ENCODE measurements at regions not wholly inside any gene's neighbourhood (a gene's known extent, or its start where the extent isn't known, plus 50 kb on each side); places are given as distances from the start of the nearest gene placed in this dataset.

DNA sequence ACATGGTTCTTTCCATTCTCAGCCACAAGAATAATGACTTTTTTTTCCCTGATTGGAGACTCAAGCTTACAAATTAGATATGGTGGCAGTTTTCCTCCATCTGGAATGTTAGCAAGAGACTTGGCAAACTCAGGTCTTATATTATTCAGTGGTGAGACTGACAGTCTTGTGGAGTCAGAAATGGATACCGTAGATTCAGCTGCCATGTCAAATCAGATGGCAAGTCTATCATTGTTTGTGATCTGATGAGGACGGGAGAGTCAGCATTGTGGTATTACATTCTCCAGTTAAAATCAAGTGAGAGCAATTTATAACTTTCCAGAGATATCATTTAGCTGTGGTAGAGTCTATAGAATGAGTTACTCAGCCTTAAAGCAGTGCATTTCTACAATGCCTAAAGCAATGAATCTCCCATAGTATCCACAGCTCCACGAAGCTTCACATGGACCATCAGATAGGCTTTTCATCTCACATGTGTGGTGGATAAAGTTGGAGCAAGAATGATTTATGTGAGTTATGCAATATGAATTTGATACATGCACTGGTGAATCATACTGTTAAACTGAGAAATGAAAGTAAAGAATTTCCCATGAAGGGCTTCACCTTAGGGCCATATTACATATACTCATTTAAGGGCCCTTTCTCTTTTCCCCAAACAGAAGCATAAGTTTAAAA is 430.6 kb downstream of the ZNF608 start:
- DNase-seq (ENCODE audit: low spot score) = no peak

DNA sequence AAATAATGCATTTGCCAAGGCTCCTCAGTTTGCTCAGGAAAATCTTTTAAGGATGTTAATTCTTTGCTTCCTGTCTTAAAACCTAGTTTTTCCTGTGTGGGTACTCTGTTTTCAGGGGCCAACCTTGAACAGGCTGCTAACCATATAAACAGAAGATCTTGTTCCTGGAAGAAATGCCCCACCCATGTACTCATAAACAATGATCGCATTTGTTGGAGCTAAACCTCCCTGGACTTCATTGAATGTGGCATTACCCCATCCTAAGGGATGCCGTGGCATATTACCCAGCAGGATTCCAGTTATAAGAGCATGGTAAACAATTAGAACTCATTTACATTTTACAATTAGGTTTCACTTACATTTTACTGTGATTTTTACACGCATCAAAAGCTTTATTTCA is 436.0 kb downstream of the ZNF608 start:
- DNase-seq (ENCODE audit: low spot score) = no peak

DNA sequence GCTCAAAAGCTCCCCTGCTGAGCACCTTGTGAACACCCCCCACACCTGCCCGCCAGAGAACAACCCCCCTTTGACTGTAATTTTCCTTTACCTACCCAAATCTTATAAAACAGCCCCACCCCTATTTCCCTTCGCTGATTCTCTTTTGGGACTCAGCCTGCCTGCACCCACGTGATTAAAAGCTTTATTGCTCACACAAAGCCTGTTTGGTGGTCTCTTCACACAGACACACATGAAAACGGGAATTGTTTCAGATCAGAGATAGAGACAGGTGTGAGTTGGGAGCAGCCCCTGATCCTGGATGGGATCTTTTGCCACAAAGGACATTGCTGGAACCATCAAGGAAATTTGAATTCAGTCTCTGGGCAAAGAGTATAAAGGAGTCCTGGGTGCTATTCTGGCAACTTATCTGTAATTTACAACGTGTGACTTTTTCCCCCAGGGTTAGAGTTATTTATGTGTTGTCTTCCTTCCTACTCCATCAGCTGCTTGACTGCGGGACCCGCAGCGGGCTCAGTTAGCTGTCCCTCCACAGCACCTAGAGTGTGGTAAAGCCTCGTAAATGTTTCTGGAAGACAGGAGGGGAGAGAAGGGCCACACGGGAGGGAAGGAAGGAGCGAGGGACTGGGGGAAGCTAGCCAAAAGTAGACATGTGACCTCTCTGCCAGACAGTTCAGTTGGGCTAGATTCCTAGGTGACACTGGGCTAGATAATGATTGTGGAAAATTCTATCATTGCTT is 437.0 kb downstream of the ZNF608 start:
- DNase-seq (ENCODE audit: low spot score) = no peak

DNA sequence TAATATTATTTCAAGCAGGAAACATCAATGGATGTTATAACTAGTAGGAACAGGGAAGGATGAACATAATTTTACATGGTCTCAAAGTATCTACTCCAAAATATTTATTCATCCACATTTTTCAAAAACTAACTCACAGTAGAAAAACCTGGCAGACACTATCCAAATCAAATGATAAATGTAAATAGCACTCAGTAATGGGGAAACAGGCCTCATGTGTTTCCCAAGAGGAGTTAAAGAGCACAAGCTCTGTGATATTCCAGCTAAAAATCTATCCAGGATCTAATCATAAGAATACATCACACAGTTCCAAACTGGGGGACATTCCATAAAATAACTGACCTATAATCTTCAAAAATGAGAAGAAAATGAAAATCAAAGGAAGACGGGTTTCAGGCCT is 443.1 kb downstream of the ZNF608 start:
- no peak for DNase-seq (ENCODE audit: low spot score)

DNA sequence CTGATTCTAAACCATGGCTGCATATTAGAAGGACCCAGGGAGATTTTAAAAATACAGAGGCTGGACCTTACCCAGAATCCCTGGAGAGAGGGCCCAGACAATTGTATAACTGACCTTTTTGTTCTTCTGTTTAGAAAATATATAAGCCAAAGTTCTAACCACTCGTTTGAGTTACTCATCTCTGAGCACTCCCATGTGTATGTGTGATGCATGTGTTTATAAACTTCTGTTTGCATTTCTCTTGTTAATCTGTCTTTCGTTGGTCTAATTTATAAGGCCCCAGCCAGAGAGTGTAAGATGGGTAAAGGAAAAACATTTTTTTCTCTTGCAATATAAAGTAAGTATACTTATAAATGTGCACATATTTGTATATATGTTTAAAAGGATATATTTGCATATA is 443.9 kb downstream of the ZNF608 start:
- no peak for DNase-seq (ENCODE audit: low spot score)

DNA sequence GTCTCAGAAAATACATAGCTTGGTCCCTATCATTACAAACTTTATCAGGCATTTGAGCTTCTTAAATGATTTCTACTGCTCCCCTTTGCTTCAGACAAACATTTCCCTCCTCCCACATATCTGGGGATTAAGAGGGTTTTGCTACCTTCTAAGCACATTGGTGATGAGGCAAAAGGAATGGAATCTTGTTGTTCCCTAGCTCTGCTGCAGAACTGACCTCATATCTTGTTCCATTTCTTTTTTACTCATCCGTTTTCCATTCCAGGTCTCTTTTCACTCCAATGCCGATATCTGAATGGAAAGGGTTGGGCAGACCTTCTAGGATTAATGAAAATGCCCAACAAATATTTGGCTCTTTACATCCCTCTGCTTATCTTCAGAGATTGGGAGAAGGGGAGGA is 444.6 kb downstream of the ZNF608 start:
- DNase-seq (ENCODE audit: low spot score) = no peak

DNA sequence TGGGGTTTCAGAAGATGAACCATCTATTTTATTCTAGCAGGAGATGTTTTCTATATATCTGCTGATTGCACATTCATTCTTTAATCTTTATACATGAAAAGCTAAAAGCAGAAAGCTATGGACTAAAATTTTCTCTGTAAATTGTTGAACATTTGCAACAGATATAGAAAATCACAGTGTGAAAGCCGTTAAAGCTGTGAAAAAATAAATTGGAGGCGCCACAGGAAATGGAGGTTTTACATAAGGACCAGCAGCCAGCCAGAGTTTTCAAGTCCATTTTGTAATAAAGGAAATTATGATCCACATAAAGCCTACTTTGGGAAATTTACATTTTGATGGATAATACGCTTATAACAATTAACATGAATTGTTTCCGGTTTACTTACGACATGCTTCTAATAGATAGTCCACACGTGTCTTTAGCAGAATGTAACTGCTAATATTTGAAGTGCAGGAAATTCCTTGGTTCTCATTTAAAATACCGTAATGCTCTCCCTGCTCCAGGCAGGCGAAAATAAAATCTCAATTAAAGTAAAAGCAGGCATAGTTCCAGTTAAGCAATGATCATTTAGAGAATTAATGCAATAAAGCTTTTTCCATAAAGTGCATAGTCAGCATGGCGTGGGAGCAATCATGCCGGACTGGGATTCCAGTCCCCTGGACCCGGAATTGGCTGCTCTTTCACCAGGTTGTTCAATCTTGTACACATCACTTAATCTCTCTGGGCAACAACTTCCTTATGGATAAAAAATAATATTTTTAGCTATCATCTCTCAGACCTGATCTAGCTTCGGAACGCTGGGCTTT is 445.4 kb downstream of the ZNF608 start:
- DNase-seq (ENCODE audit: low spot score) = no peak

DNA sequence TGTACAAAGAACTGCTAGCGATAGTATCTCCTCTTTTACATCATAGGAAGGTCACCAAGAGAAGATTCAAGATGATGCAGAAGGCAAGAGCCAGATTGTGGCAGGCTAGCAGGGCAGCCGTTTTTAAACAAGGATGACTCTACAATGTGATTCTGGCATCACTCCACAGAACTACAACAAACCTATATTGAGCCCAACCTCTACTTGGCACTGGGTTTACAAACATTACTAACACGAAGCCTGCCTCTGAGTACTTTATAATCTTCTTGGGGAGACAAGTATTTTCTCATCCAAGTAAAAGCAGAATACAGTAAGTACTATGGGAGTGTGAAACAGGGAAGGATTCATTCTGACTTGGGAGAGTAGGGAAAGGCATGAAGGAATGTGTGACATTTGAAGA is 448.6 kb downstream of the ZNF608 start:
- DNase-seq (ENCODE audit: low spot score) = no peak

DNA sequence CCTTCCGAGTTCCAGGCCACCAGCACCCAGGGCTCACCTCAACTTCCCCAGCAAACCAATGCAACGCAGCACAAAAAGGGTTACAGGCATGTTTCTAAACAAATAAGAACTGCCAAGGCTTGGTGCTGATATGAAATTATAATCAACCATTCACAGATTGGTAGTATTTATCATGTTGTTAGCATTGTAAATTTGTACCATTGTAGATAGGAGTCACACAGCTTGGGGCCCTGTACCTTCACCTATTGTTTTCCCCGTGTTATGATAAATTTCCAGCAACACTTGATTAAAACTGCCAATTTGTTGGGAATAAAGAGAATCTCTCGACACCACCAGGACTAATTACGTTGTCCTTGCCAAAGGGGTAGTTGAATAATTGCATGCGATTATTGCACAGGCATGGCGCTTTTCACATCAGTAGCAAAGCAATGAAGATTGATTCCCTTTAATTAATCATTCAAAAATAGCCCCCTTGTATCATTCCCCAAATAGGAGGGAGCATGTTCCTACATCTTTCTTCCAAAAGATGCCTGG is 454.1 kb downstream of the ZNF608 start:
- no peak for DNase-seq (ENCODE audit: low spot score)

DNA sequence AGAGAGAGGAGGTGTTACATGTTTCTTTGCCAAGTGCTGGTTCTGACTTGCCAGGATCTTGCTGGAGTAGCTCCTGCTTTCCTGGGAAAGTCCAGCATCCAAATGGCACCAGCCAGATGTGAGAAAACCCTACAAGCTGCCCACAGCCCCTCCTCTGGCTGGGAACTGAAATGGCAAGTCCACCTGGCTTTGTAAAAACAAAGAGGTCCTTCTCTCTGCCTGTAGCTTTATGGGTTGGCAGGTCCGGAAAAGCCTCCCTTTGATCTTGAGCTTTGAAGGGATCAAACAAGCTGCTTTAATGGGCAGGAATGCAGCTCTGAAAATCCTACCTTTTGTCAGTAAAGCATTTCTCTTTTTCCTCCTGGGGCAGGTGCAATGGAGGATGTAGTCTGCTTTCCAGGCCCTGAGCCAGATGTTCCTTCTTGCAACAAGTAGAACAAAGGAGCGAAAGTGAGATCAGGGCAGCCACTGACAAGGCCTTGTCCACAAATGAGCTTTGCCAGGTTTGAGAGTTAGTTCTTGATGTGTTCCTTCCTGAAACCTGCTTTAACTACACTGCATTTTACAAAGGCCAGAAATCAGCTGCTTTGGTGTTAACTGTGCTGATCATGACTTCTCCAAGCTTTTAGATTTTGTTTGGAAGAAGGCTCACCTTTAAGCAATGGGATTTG is 456.7 kb downstream of the ZNF608 start:
- DNase-seq (ENCODE audit: low spot score) = no peak

DNA sequence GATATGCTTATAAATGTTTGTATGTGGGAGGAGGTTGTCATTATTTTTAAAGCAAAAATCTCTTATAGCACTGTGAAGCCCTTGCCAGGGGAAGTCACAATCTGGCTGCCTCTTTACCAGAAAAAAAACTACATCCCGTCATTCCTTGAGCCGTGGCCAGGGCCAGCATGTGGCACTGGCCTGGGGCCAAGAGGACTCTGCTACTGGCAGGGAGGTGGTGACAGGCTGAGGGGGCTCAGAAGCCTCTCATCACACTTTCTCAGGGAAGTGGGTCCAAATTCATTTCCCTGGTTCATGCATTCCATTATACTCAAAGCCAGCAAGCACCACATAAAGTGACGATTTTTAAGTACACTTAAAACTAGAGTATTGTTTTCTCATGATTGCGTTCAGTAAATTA is 457.3 kb downstream of the ZNF608 start:
- DNase-seq (ENCODE audit: low spot score) = no peak

DNA sequence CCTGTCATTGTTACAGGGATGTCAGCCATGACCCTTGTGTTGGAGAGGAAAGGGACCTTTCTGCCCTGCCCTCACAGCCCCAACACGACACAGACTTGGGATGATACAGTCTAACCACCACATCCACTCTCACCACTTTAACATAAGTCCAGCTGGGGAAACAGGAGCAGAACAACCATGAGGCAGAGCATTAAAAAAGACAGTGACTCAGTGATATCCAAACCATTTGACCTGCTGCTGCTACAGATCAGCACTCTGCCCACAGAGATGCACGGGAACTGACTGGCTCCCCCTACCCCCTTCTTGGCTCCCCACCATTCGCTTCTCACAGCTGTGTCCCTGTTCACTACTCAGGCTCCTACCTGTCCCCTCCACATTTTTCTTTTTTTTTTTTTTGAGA is 458.6 kb downstream of the ZNF608 start:
- DNase-seq (ENCODE audit: low spot score) = no peak

DNA sequence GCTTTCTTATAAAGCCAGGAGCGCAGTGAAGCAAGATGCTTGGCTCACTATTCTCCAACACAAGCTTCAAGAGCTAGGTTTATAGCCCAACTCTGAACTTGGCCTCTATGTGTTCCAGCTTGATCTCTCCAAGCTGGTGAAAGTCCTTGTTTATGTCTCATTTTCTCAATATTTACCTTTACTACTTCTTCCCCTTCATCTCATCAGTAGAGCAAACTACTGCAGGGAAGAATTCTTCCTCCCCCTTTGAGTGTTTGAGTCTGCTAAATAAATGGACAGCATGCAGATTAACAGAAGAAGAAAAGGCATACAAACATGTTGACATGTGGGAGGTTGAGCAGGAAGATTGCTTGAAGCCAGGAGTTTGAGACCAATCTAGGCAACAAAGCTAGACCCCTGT is 460.7 kb downstream of the ZNF608 start:
- DNase-seq (ENCODE audit: low spot score) = no peak

DNA sequence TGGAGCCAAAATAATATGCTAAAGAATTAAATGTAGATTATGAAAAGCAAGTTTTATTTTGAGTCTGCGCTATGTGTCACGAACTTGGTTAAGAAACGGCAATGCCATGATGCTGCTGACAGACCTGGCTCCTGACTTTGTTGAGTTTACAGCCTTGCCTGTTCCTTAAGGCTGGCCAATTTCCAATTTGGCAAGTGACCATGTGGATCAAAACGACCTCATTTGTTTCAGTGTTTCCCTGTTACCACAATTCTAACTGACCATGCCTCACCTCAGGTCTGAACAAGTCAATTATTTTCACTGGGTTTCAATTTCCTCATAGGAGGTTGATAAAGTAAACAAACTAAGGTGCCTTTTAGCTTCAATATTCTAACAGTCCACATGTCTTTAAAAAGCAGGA is 461.4 kb downstream of the ZNF608 start:
- DNase-seq (ENCODE audit: low spot score) = no peak

DNA sequence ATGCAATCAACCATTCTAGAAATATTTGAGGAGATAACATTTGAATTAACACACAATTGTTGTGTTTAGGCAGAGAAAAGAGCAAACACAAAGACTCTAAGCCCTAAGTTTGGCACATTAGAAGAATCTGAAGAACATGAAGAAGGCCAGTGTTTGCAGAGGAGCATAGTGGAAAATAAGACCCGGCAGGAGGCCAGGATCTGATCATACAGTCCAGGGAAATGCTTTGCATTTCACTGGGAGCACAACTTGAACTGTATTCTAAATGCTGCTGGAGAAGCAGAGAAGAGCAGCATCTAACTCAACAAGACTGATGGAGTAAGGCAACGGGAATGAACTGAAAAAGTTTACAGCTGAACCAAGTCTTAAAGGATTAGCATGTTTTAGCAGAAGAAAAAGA is 463.4 kb downstream of the ZNF608 start:
- no peak for DNase-seq (ENCODE audit: low spot score)

DNA sequence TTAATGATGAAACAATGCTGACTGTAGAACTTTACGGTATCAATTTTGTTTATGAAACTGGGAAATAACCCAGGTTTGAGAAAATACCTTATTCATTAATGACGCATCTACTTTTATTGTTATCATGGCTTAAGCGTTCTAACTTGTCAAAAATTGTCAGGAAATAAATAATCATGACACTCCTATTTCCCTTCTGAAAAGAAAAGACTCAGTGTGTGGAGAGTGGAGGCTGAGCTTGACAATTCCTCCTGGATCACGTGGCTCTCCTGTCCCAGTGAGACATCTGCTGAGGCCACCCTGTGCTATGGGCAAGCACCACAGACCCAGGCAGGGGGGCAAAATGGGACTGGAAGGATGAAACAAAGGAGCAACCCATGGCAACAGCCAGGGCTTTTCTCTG is 466.4 kb downstream of the ZNF608 start:
- DNase-seq (ENCODE audit: low spot score) = no peak

DNA sequence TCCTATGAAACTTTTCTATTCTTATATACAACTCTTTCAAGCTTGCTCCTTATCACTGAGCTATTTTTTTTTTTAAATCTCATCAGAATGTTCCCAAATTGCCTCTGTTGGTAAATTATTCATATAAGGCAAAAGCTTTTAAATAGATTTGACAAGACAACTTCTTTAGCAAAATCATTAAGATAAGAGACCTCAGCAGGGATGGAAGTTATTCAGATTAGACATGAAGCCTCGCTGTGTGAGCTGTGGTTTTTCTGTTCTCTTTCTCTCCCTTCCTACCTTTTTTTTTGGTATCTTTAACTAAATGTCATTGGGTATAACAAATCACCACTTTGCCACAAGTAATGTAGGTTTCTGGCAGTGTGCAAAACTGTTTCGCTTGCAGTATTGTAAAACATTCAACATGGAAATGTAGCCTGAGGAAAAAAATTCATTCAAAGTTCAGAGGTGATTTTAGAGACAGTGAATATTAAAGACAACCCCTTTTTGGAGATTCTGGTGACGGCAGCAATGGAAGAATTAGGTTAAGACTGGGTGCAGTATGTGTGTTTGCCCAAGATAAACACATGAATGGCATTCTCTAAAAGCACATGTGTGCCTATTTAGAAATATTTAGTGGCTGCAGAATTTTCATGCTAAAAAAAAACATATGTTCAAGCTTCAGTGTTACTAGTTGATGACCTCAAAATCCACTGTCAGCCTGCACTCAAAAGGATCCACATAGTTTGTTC is 467.1 kb downstream of the ZNF608 start:
- DNase-seq (ENCODE audit: low spot score) = no peak

DNA sequence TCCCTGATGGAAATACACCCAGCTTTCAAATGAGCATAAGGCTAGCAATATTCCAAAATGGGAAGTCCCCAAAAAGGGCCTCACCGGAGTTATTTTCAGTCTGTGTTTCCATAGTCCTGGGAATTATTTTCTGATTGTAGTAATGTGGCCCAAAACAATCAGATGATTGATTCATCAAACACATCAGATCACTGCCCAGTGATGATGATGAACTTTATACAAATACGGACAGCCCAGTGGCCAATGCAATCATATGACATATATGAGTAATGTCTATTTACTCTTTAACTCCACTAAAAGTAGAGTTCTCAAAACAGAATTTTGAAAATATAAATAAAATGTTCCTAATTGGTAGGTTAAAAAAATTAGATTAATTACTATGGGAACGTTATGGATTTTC is 467.8 kb downstream of the ZNF608 start:
- no peak for DNase-seq (ENCODE audit: low spot score)

DNA sequence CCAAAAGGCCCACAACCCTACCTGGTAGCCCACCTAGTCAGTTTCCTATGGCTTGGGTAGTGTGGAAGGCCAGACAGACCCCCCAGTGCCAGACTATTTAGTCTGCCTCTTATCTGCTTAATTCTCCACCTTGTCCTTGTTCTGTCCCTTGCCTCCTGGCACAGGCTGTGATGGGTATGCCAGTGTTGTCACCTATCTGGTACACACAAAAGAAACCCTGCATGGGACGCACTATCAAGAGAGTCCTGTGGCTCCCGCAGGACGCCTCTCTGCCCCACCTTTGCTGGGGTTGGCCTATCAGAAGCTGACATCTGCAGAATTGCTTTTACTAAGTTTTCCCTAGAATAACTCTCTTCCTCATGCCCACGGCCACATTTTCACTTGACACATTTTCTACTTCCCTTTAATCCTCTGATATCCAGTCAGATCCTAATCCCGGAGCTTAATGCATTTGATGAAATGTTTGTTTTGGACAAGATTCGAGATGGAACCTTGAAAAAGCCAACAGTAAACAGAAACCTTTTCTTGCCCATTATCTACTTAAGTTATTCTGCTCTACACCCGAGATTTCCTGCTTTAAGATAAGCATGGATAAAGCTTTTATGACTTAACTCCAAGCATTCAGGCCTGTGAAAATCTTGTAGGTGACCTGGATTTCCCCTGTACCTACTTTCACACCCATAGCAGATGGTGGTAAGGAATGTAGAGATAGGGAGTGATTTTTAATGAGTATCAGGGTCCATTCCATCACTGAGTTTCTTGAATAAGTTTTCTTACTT is 468.5 kb downstream of the ZNF608 start:
- no peak for DNase-seq (ENCODE audit: low spot score)

DNA sequence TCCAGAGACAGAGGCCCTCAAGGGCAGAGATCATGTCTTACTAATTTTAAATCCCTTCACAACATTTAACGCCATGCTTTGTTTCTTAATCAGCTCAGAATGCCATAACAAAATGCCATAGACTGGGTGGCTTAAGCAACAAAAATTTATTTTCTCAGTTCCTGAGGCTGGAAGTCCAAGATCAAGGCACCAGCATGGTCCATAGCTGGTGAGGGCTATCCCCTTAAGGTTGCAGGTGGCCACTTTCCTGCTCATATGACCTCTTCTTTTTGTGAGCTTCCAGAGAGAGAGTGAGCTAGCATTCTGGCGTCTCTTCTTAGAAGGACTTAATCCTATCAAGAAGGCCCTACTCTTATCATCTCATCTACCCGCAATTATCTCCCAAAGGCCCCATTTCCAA is 470.3 kb downstream of the ZNF608 start:
- DNase-seq (ENCODE audit: low spot score) = no peak

DNA sequence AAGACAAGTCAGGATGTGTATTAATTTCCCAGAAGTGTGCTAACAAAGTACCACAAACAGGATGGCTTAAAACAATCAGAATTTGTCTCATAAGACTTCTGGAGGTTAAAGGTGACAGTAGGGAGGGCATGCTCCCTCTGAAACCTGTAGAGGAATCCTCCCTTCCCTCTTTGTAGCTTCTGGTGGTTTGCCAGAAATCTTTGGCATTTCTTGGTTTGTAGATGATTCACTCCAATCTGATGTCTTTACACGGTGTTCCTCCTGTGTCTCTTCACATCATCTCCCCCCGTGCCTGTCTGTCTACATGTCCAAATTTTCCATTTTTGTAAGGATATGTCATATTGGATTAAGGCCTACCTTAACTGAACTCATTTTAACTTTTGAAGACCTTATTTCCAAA is 471.5 kb downstream of the ZNF608 start:
- no peak for DNase-seq (ENCODE audit: low spot score)
